ENCODE measurements at regions not wholly inside any gene's neighbourhood (a gene's known extent, or its start where the extent isn't known, plus 50 kb on each side); places are given as distances from the start of the nearest gene placed in this dataset.

- no peaks in the 10 kb centered on the region for H3K27me3 ChIP-seq (ENCODE audit: insufficient read depth, low read depth, low read length)
- H3K79me2 ChIP-seq (replicated peaks; ENCODE audit: insufficient read depth, low read length) = no peaks in the 10 kb centered on the region
Measured at GRCh38 chr2:72038524-72038923, 109.1 kb downstream of the CYP26B1 start.

DNA sequence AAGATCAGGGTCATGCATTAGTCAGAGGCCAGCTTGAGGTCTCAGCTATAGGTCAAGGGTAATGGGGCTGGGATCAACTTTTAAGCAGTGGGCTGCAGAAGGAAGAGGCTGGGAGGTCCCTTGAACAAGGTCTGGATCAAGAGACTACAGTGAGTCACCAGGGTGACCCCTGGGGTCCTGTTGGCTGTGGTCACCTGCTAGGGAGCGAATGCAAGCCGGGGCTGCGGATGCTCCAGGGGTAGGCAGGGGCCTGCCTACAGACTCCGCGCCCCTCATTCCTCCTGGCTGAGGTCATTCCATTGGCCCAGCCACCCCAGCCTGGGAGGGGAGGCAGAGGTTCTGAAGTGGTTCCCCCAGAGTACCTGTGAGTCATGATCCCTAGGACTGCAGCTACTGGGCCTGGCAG, 110.4 kb downstream of the CYP26B1 start:
- no peaks in the 10 kb centered on the region for H3F3A ChIP-seq (ENCODE audit: insufficient read depth, low read length, poor library complexity, severe bottlenecking)
- no peak overlapping the region for H3K4me3 ChIP-seq (ENCODE audit: low read length)
- no peaks in the 10 kb centered on the region for H3K27me3 ChIP-seq (ENCODE audit: insufficient read depth, low read depth, low read length)
- no peaks in the 10 kb centered on the region for H3K36me3 ChIP-seq (ENCODE audit: insufficient read depth, low read length)
- H3K27ac ChIP-seq (ENCODE audit: low read length) = no peak overlapping the region
- H4K20me1 ChIP-seq (ENCODE audit: insufficient read depth) = no peaks in the 10 kb centered on the region
- H3K79me2 ChIP-seq (replicated peaks; ENCODE audit: insufficient read depth, low read length) = no peaks in the 10 kb centered on the region
- no peak overlapping the region for H3K9ac ChIP-seq (ENCODE audit: low read length)
- H3K9me2 ChIP-seq (ENCODE audit: insufficient read depth, low read length) = no peaks in the 10 kb centered on the region
- H3K4me2 ChIP-seq (ENCODE audit: low read length) = no peak overlapping the region
- TF ChIP-seq EP300 (conservative IDR thresholded peaks at IDR 0.05; ENCODE audit: poor library complexity, severe bottlenecking) (no peak), POLR2AphosphoS5 (IDR thresholded peaks at IDR 0.05) (no peak), MXI1 (conservative IDR thresholded peaks at IDR 0.05; ENCODE audit: poor library complexity, severe bottlenecking) (no peak), SMC3 (conservative IDR thresholded peaks at IDR 0.05; ENCODE audit: poor library complexity) (no peak), RAD21 (conservative IDR thresholded peaks at IDR 0.05) (no peak), EZH2 (IDR thresholded peaks at IDR 0.05; ENCODE audit: borderline replicate concordance, insufficient read depth, low read length, poor library complexity, severe bottlenecking) (no peak), TAF1 (IDR thresholded peaks at IDR 0.05; ENCODE audit: low read depth) (no peak)
- TF ChIP-seq, protein P1, sequence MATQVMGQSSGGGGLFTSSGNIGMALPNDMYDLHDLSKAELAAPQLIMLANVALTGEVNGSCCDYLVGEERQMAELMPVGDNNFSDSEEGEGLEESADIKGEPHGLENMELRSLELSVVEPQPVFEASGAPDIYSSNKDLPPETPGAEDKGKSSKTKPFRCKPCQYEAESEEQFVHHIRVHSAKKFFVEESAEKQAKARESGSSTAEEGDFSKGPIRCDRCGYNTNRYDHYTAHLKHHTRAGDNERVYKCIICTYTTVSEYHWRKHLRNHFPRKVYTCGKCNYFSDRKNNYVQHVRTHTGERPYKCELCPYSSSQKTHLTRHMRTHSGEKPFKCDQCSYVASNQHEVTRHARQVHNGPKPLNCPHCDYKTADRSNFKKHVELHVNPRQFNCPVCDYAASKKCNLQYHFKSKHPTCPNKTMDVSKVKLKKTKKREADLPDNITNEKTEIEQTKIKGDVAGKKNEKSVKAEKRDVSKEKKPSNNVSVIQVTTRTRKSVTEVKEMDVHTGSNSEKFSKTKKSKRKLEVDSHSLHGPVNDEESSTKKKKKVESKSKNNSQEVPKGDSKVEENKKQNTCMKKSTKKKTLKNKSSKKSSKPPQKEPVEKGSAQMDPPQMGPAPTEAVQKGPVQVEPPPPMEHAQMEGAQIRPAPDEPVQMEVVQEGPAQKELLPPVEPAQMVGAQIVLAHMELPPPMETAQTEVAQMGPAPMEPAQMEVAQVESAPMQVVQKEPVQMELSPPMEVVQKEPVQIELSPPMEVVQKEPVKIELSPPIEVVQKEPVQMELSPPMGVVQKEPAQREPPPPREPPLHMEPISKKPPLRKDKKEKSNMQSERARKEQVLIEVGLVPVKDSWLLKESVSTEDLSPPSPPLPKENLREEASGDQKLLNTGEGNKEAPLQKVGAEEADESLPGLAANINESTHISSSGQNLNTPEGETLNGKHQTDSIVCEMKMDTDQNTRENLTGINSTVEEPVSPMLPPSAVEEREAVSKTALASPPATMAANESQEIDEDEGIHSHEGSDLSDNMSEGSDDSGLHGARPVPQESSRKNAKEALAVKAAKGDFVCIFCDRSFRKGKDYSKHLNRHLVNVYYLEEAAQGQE (IDR thresholded peaks at IDR 0.05; ENCODE audit: borderline replicate concordance) = no peak
- TF ChIP-seq, protein P2, sequence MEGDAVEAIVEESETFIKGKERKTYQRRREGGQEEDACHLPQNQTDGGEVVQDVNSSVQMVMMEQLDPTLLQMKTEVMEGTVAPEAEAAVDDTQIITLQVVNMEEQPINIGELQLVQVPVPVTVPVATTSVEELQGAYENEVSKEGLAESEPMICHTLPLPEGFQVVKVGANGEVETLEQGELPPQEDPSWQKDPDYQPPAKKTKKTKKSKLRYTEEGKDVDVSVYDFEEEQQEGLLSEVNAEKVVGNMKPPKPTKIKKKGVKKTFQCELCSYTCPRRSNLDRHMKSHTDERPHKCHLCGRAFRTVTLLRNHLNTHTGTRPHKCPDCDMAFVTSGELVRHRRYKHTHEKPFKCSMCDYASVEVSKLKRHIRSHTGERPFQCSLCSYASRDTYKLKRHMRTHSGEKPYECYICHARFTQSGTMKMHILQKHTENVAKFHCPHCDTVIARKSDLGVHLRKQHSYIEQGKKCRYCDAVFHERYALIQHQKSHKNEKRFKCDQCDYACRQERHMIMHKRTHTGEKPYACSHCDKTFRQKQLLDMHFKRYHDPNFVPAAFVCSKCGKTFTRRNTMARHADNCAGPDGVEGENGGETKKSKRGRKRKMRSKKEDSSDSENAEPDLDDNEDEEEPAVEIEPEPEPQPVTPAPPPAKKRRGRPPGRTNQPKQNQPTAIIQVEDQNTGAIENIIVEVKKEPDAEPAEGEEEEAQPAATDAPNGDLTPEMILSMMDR (IDR thresholded peaks at IDR 0.05; ENCODE audit: poor library complexity, severe bottlenecking) = no peak
- H2AFZ ChIP-seq (ENCODE audit: low read depth, low read length) = no peak overlapping the region
- H3K9me3 ChIP-seq (ENCODE audit: low read length) = no peaks in the 10 kb centered on the region

More at GRCh38 chr2:72038524-72038923, 109.1 kb downstream of the CYP26B1 start:
- TF ChIP-seq, protein P2 (IDR thresholded peaks at IDR 0.05; ENCODE audit: poor library complexity, severe bottlenecking) = no peak
- TF ChIP-seq POLR2AphosphoS5 (IDR thresholded peaks at IDR 0.05) (no peak), EP300 (conservative IDR thresholded peaks at IDR 0.05; ENCODE audit: poor library complexity, severe bottlenecking) (no peak), TAF1 (IDR thresholded peaks at IDR 0.05; ENCODE audit: low read depth) (no peak), SMC3 (conservative IDR thresholded peaks at IDR 0.05; ENCODE audit: poor library complexity) (no peak), RAD21 (conservative IDR thresholded peaks at IDR 0.05) (no peak), MXI1 (conservative IDR thresholded peaks at IDR 0.05; ENCODE audit: poor library complexity, severe bottlenecking) (no peak), EZH2 (IDR thresholded peaks at IDR 0.05; ENCODE audit: borderline replicate concordance, insufficient read depth, low read length, poor library complexity, severe bottlenecking) (no peak)
- TF ChIP-seq, protein P1 (IDR thresholded peaks at IDR 0.05; ENCODE audit: borderline replicate concordance) = no peak
- Histone ChIP-seq H3K4me3 (ENCODE audit: low read length) (no peak overlapping the region), H3K4me2 (ENCODE audit: low read length) (no peak overlapping the region), H2AFZ (ENCODE audit: low read depth, low read length) (no peak overlapping the region), H3K36me3 (ENCODE audit: insufficient read depth, low read length) (no peaks in the 10 kb centered on the region), H4K20me1 (ENCODE audit: insufficient read depth) (no peaks in the 10 kb centered on the region), H3K27ac (ENCODE audit: low read length) (no peak overlapping the region), H3F3A (ENCODE audit: insufficient read depth, low read length, poor library complexity, severe bottlenecking) (no peaks in the 10 kb centered on the region), H3K9me2 (ENCODE audit: insufficient read depth, low read length) (no peaks in the 10 kb centered on the region), H3K9me3 (ENCODE audit: low read length) (no peaks in the 10 kb centered on the region), H3K9ac (ENCODE audit: low read length) (no peak overlapping the region)

All from neural cell (in vitro differentiated cells).